ENCODE measurements at regions not wholly inside any gene's neighbourhood (a gene's known extent, or its start where the extent isn't known, plus 50 kb on each side); places are given as distances from the start of the nearest gene placed in this dataset.

DNA sequence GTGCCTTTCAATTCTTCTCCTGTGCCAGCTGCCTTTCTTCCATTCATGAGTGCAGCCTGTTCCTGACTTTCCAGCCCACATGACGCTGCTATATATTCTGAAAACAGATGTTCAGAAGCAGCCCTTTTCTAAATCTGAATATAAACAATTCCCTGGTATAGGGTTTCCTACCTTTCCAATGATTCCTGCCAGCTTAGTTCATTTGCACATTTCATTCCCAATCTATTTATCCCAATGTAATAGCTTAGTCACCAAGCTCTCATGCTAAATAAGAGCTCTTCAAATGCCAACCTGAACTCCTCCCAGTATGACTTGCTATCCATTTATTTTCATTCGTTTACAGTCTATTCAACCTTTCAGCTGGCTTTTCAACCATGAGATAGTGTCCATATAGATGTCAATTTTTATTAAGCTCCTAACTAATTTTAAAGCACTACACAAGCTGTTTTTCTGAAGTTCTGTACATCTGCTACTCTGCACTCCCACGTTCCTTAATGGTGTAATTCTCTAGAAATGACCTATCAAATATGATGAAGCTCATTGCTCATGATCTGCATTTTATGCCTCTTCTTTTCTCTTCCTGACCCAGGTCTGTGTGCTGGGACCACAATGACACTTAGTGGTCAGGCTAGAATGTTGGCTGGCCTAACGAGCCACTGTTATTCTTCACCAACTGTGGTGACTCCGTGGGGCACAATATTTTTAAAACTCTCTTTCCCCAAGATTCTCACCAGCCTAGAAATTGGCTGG, 605.0 kb upstream of the TBL1XR1 start:
- H3K27me3 ChIP-seq, result no peaks in the 10 kb centered on the region
- H3K4me3 ChIP-seq, result no peak overlapping the region
- intact Hi-C loops (cut with DNase I), result no loop called here
- WGBS, 4 donors, result 50 to 68% (median 58%) methylated on average over 5 of the region's 5 CpGs
- TF ChIP-seq, protein P1, sequence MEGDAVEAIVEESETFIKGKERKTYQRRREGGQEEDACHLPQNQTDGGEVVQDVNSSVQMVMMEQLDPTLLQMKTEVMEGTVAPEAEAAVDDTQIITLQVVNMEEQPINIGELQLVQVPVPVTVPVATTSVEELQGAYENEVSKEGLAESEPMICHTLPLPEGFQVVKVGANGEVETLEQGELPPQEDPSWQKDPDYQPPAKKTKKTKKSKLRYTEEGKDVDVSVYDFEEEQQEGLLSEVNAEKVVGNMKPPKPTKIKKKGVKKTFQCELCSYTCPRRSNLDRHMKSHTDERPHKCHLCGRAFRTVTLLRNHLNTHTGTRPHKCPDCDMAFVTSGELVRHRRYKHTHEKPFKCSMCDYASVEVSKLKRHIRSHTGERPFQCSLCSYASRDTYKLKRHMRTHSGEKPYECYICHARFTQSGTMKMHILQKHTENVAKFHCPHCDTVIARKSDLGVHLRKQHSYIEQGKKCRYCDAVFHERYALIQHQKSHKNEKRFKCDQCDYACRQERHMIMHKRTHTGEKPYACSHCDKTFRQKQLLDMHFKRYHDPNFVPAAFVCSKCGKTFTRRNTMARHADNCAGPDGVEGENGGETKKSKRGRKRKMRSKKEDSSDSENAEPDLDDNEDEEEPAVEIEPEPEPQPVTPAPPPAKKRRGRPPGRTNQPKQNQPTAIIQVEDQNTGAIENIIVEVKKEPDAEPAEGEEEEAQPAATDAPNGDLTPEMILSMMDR (IDR thresholded peaks at IDR 0.05), result peak in 1 of 6 experiments; percentile 21
- no peak for TF ChIP-seq POLR2A (IDR thresholded peaks at IDR 0.05)
- H3K36me3 ChIP-seq (replicated peaks in 1 of 2), result no peaks in the 10 kb centered on the region
- peaks cover 13 to 15% of the 10 kb centered on the region in 2 donors for H3K4me1 ChIP-seq (replicated peaks in 1 of 2)
- DNase-seq, result peak in 4 of 7 donors; percentile 37 to 70 (median 51)
- no peaks in the 10 kb centered on the region for H3K9me3 ChIP-seq (replicated peaks in 1 of 3)
- peak overlapping the region in 4 of 5 donors; percentile 3 to 68 (median 39) for H3K27ac ChIP-seq

GRCh38 chr3:177803500-177803899, 606.2 kb upstream of the TBL1XR1 start:
- TF ChIP-seq, protein P1 (IDR thresholded peaks at IDR 0.05), result no peak
- no peak for TF ChIP-seq POLR2A (IDR thresholded peaks at IDR 0.05)
- H3K27ac ChIP-seq, result no peak overlapping the region
- 87 to 92% (median 89%) methylated on average over 4 of the region's 4 CpGs for WGBS, 4 donors
- no peaks in the 10 kb centered on the region for H3K36me3 ChIP-seq (replicated peaks in 1 of 2)
- no peak overlapping the region for H3K4me3 ChIP-seq
- intact Hi-C loops (cut with DNase I), result no loop called here
- peaks cover 13 to 15% of the 10 kb centered on the region in 2 donors for H3K4me1 ChIP-seq (replicated peaks in 1 of 2)
- no peaks in the 10 kb centered on the region for H3K27me3 ChIP-seq
- no peaks in the 10 kb centered on the region for H3K9me3 ChIP-seq (replicated peaks in 1 of 3)
- DNase-seq, result no peak

GRCh38 chr3:177804032-177804431, 606.8 kb upstream of the TBL1XR1 start:
- no peak overlapping the region for H3K4me3 ChIP-seq
- no peaks in the 10 kb centered on the region for H3K9me3 ChIP-seq (replicated peaks in 1 of 3)
- no peak overlapping the region for H3K27ac ChIP-seq
- WGBS, 4 donors, result 77 to 83% (median 82%) methylated on average over 3 of the region's 3 CpGs
- DNase-seq, result no peak
- TF ChIP-seq POLR2A (IDR thresholded peaks at IDR 0.05), result no peak
- TF ChIP-seq, protein P1 (IDR thresholded peaks at IDR 0.05), result no peak
- intact Hi-C loops (cut with DNase I), result no loop called here
- H3K36me3 ChIP-seq (replicated peaks in 1 of 2), result no peaks in the 10 kb centered on the region
- no peaks in the 10 kb centered on the region for H3K27me3 ChIP-seq
- H3K4me1 ChIP-seq (replicated peaks in 1 of 2), result peaks cover 13 to 15% of the 10 kb centered on the region in 2 donors

DNA sequence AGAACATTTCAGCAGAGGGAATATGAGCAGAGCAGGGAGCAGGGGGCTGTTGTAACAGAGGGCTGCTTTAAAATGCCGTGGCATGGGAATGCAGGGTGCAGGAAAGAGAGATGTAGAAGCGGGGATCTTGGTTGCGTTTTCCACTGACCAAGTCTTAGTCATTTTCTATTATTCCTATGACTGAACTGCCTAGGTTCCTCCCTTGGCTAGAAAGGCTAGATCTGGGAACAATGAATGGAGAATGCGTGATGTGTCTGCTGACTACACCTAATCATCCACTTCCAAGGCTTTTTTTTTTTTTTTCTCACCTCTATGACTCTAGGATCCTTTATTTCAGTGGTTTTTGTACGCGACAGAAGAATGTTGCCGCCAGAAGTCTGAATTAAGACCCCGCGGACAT, 607.4 kb upstream of the TBL1XR1 start:
- H3K27me3 ChIP-seq, result no peaks in the 10 kb centered on the region
- no peak for DNase-seq
- no peaks in the 10 kb centered on the region for H3K36me3 ChIP-seq (replicated peaks in 1 of 2)
- 96 to 99% (median 97%) methylated on average over 9 of the region's 9 CpGs for WGBS, 4 donors
- no peak overlapping the region for H3K27ac ChIP-seq
- H3K4me3 ChIP-seq, result no peak overlapping the region
- H3K9me3 ChIP-seq (replicated peaks in 1 of 3), result no peaks in the 10 kb centered on the region
- peaks cover 14 to 17% of the 10 kb centered on the region in 2 donors for H3K4me1 ChIP-seq (replicated peaks in 1 of 2)
- TF ChIP-seq, protein P1 (IDR thresholded peaks at IDR 0.05), result no peak
- TF ChIP-seq POLR2A (IDR thresholded peaks at IDR 0.05), result no peak
- intact Hi-C loops (cut with DNase I), result no loop called here

Measured in adrenal gland (tissue), 9 donors.